Ascending aorta (tissue), 2 donors: ENCODE measurements at regions not wholly inside any gene's neighbourhood (a gene's known extent, or its start where the extent isn't known, plus 50 kb on each side); places are given as distances from the start of the nearest gene placed in this dataset.

Experiments used
- DNase-seq, 2 donors: peaks; one replicate each; pipeline ENCODE4 v3.0.0-alpha.2; 2019; ENCODE audit warnings: low spot score in 2 of 2
- H3K27ac ChIP-seq, 2 donors: fragments of 200-600 bp; sonication (generic); one replicate each; pipeline ENCODE4 v1.5.1; 2016 to 2017; ENCODE audit warnings: mild to moderate bottlenecking in 1 of 2
- H3K27me3 ChIP-seq: fragments of 200-600 bp; sonication (generic); one replicate; pipeline ENCODE4 v1.5.1; 2017
- H3K36me3 ChIP-seq, 2 donors: fragments of 200-600 bp; sonication (generic); one replicate each; pipeline ENCODE4 v1.5.1; 2016
- H3K4me1 ChIP-seq, 2 donors: fragments of 200-600 bp; sonication (generic); one replicate each; pipeline ENCODE4 v1.5.1; 2016 to 2017; ENCODE audit warnings: mild to moderate bottlenecking in 1 of 2
- H3K4me3 ChIP-seq, 2 donors: fragments of 200-600 bp; sonication (generic); one replicate each; pipeline ENCODE4 v1.5.1; 2016 to 2017; ENCODE audit warnings: mild to moderate bottlenecking in 1 of 2
- H3K9me3 ChIP-seq, 2 donors: fragments of 200-600 bp; sonication (generic); one replicate each; pipeline ENCODE4 v1.5.1; 2016
- CTCF ChIP-seq, 3 experiments: fragments of 200-600 bp in 2 of 3; fragments of 450-650 bp in 1 of 3; sonication (generic) in 2 of 3; IDR thresholded peaks; one replicate each; pipeline ENCODE4 v1.5.1; 2016 to 2019; ENCODE audit warnings: antibody characterized with exemption in 3 of 3, mild to moderate bottlenecking in 1 of 3, moderate library complexity in 1 of 3
- intact Hi-C: fragments of 100-400 bp; cut with DNase I; formaldehyde crosslinking; loops from one replicate; pipeline ENCODE4 v1.15.1; 2023

- no peaks in the 10 kb centered on the region for H3K4me1 ChIP-seq
- H3K36me3 ChIP-seq: no peaks in the 10 kb centered on the region
- peaks cover 0 to 15% of the 10 kb centered on the region in 2 donors for H3K9me3 ChIP-seq
- DNase-seq: no peak
- no peak for TF ChIP-seq CTCF (IDR thresholded peaks at IDR 0.05)
- intact Hi-C loops: no loop called here
- no peak overlapping the region for H3K27ac ChIP-seq
- H3K27me3 ChIP-seq: no peaks in the 10 kb centered on the region
- H3K4me3 ChIP-seq: no peak overlapping the region
Observed at GRCh38 chr14:95375539-95376109, 55.9 kb upstream of the CLMN start.

DNA sequence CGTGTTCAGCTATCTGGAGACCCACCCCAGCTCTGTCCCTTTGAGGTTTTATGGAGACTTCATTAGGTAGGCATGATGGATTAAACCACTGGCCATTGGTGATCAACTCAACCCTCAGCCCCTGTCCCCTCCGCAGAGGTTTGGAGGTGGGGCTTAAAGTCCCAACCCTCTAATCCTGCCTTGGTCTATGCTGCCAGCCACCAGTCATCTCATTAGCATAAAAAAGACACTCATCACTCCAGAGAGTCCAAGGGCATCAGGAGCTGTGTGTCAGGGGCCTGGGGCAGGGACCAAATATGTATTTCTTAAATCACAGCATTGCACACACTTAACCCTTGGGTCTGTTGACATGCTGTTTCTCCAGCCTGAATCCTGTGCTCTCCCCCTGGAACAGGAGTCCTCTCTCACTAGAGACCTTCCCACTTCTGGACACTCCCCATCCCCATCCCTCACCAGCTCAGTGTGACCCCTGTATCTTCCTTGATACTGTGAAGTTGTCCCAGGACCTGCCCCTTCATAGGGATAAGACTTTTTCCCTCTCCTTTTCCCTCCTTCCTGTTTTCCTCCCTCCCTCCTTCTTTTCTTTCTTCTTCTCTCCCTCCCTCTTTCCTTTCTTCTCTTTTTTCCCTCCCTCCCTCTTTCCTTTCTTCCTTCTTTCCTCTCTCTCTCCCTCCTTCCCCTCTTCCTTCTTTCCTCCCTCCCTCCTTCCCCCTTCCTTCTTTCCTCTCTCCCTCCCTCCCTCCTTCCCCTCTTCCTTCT, 54.7 kb upstream of the CLMN start:
- H3K4me1 ChIP-seq: no peaks in the 10 kb centered on the region

DNA sequence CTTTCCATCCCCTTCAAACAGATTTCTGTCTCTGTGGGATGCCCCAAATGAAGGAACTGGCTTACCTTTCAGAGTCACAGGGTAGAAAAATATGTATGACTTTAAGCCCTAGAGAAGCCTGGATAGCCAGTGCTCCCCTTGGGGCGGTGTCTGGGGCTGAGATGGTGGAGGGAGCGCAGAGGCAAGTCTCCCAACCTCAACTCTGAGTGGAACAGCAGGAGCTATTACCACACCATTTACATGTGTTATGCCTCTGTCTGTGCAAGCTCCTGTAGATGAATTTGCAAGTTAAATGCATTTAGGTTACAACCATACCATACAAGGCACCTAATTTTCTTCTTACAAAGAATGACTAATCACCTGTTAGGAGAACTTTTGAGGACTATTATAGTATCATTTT, 50.4 kb upstream of the CLMN start:
- H3K9me3 ChIP-seq: no peaks in the 10 kb centered on the region
- intact Hi-C loops: no loop called here
- H3K36me3 ChIP-seq: no peaks in the 10 kb centered on the region

More for the DNA sequence above, 54.7 kb upstream of the CLMN start:
- H3K36me3 ChIP-seq: no peaks in the 10 kb centered on the region
- peaks cover 0 to 3% of the 10 kb centered on the region in 2 donors for H3K9me3 ChIP-seq
- DNase-seq: no peak
- no peak for TF ChIP-seq CTCF (IDR thresholded peaks at IDR 0.05)
- no peaks in the 10 kb centered on the region for H3K27me3 ChIP-seq
- no peak overlapping the region for H3K4me3 ChIP-seq
- intact Hi-C loops: no loop called here
- no peak overlapping the region for H3K27ac ChIP-seq

More for the DNA sequence above, 50.4 kb upstream of the CLMN start:
- no peak overlapping the region for H3K4me3 ChIP-seq
- TF ChIP-seq CTCF (IDR thresholded peaks at IDR 0.05): no peak
- H3K27me3 ChIP-seq: no peaks in the 10 kb centered on the region
- H3K27ac ChIP-seq: no peak overlapping the region
- H3K4me1 ChIP-seq: no peaks in the 10 kb centered on the region
- DNase-seq: peak in 1 of 2 donors; percentile 21
